T-helper 9 cell (primary cell): ENCODE measurements at regions not wholly inside any gene's neighbourhood (a gene's known extent, or its start where the extent isn't known, plus 50 kb on each side); places are given as distances from the start of the nearest gene placed in this dataset.

Experiments
- DNase-seq: peaks from one replicate; pipeline ENCODE4 v3.0.0-alpha.2; 2020

DNA sequence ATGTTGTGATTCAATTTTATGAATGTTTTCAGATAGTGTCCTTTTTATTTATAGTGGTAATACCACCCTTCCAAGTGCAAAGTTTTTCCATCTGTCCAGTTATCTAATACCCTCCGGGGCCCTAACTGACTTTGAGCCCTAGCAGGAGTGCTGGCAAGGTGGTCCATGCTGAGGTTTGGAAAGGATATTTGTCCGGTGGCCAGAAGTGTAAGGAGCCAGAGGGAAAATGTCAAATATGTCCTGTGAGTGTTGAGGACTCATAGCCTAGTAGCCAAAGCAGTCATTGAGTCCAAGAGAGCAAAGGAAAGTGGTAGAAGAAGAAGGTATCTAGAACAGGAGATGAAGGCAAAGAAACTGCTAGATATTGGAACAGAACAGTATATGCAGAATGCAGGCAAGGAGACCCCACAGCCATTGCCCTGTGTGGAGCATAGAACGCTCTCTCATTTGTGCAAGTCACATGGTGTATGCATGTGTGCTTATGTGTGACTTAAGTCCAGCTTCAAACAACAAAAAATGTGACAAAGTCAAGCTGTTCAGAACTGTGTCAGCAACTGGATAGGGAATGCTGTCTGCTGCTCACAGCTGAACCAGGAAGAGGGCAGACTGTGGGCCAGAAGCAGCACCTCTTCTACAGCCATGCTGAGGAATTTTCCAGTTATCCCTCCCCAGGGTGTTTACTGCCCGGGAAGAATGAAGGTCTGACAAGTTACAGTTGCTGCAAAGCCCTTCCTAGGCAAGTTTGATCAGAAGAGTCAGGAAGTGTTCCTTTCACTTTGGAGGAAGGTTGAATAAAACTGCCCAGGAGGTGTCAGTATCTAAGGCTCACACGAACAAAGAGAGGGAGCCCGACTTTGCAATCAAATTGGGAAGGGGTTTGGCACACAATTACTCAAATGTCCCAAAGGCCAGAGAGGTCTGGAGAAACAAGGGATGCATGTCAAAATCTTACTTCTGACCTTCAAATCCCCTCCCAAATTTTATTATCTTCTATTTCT is 463.3 kb upstream of the DMAC1 start:
- DNase-seq, result no peak

DNA sequence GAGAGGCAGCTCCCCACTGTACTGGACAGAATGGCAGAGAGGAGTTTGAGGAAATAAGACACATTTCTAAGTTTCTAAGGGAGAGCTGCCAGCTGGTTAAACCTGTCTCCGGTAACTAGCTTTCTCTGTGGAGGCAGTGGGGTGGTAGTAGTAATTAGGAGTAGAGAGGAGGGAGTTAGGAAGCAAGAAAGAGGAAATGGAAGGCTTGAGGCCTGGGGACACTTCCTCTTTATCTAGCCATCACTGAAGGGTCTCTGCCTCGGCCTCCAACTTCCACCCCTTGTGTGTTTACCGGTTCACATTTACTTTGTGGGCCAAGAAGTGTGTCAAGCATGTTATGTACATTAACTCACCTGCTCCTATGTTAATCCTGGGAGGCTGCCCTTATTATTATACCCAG is 462.2 kb upstream of the DMAC1 start:
- no peak for DNase-seq

DNA sequence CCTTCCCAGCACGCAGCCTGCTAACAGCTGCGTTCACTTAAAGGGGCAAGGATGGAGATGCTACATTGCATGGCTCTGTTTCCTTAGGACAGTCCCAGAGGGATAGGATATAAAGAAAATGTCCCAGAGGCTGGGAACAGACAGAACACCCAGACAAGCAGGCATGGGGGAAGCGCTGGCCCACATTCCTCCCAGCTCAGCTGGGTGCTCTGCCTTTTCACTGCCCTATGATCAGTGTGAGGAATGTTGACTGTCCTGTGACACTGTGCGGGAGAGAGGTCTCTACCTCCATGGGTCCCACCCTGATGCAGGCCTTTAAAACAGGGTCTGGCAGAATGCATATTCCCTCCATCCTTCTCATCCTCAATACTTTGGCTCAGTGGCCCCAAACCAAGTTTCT is 459.4 kb upstream of the DMAC1 start:
- no peak for DNase-seq

DNA sequence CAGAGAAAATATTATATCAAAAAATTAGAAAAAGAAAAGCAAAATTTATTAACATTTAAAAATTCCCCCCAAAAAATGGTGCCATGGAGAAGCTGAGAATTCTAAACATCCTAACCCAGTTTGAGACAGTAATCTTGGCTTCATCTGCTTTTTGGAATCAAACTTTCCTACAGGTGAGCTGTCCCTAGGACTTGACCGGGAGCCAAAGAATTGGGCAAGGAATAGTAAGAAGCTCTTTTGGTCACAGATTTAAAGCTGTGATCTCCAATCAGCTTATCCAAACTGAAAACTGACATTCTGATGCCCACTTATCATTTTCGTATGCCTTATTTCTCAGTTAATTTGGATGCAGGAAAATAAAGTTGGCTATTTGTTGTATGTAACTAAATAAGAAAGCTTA is 457.3 kb upstream of the DMAC1 start:
- DNase-seq, result no peak

DNA sequence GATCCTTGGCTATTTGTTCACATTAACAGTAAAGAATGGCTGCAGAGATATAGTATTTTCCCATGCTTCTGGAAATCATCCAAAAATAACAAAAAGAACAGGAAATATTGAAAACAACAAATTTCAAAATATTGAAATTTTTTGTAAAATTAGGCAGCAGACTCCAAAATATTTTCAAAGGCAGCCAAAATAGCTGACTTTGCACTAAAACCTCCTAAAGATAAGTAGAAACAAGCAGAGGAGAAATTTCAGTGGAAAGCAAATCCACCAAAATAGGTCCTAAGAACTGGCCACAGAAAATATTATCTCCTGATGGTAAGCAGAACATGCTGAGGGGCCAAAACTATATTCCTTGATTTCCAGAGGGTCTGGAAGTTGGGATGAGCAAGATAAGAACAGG is 456.3 kb upstream of the DMAC1 start:
- DNase-seq, result no peak

DNA sequence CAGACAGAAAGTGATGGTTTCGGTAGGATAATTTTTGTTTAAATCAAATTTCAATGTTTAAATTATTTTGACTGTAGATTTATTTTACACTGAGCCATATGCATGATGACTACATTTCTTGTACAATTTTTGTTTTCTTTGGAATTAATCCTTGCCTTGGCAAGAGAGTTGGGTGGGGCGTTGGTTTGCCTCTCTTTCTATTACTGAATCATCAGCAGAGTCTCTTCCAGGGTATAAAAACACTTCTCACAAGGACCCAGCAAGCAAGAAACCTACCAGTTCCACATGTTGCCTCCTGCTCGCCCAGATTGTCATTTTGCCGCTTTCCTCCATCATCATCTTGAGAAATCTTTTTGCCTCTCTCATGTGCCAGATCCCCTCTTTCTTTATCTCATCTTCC is 455.0 kb upstream of the DMAC1 start:
- no peak for DNase-seq

DNA sequence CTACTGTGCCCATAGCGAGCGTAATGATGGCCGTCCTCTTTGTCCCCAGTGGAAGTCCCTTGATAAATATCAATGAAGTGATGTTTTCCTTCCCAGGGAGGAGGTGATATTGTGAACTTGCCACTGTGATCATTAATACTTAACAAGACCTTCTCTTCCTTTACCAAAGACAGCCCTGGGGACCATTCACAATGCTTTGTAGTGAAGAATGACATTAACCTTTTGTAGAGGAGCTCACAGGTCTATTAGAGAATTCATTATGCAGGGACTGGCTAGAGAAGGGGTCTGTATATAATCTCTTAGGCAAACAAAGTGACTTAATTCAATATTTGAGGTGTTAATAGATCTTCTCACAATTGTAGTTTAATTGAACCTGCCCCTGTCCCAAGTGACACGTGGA is 452.9 kb upstream of the DMAC1 start:
- DNase-seq, result no peak

DNA sequence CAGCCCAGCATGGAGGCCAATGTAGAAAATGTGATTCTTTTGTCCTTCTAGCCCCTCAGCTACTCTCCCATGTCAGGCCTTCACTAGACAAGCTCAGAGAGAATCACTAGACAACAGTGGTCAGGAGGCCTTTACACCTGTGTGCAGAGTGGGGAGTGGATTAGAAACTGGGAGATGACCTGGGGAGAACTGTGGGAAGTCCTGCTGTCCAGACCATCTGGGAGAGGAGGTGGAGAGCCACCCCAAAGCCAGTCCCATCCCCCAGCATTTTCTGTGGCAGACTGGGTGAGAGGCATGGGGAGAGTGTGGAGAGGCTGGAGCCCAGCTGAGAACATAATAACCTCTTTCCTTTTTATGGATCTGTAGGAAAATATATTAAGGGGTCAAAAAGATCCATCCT is 452.0 kb upstream of the DMAC1 start:
- DNase-seq, result no peak

DNA sequence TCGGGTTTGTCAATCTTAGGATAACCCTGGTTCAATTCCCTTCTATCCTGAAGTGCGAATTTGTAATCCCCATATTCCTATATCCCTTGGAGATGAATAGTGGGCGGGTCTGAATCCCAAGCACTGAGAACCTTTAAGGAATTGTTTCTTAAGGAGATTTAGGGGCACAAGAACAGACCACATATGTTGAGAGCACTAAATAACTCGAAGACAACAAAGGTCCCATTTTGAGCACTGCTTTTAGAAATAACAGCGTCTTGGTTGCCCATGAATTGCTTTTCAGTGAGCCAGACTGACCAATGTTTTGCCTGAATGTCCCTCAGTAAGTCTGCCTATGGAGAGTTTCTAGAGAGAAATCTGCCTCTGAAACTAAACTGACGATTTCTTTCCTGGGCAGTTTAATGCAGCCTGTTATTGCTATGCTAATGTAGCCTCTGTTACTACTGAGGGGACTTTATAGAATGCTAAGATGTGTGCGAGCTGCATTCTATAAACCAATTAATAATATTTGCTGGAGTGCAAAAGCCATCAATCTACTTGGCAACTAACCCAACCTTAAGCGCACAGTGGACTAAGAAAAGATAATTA is 445.0 kb upstream of the DMAC1 start:
- DNase-seq, result no peak

DNA sequence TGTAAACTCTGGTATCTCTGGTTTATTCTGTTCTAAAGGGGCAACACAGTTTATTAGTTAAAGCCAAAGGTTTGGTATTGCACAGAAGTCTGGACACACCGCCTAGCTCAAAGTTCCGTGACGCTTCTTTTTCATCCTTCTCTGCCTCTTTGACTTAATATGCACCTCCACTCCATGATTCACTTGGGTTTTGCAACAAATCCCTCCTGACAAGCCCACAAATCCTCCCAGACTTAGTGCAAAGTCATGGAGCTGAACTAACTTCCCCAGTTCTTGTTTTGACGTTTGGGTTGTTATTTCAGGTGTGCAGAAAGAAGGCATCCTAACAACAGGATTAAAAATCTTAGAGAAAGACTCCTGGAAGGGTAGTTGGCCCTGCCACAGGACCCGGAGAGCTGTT is 441.6 kb upstream of the DMAC1 start:
- DNase-seq, result no peak

DNA sequence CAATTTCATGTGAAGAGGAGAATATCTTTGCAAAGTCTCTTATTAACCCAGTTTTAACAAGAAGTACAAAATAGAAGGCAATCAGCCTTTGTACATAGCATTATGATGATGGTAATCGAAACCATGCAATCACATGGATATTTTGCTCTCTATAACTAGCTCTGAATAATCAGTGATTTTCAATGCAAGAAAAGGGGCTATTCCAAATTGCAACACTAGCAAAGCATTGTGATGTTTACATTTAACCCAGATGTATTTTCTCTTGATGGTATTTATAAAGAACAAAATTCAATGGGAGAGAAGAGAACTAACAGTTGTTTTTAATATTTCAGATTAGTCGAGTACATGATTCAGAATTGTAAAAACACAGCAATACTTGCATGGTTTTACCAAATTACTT is 437.5 kb upstream of the DMAC1 start:
- DNase-seq, result no peak

DNA sequence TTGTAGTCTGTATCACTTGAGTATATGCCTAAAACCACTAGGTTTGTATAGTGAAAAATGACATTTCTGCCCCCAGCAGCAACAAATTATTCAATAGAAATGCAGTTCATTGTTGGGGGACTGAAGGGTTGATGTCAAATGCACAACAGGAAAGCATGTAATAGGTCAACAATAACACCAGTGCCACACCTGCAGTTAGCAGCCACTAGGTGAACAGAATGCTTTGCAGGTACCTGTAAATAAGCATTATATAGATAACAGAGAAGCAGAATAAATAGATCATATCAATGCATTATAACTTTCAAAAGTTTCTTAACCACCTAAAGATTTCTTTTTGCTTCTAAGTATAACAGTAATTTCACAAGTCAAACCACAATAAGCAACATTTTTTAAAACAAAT is 435.9 kb upstream of the DMAC1 start:
- DNase-seq, result no peak

DNA sequence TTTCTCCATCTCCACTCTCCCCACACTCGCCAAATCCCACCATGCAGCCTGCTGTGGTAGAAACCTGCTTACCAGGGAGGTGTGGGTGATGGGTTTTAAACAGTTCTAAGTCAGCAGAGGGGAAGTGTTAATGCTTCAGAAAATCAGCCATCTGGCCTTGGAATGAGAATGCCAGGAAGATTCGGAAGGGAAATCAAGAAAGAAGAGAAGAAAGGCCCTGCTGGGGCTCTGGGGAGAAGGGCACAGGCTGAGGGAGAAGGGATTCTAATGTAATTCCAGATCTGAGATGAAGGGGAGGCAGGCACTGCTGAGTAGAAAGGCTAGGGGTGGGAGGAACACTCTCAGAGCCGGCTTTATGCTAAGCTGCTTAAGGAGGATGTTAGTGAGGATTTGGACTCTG is 434.7 kb upstream of the DMAC1 start:
- DNase-seq, result no peak

DNA sequence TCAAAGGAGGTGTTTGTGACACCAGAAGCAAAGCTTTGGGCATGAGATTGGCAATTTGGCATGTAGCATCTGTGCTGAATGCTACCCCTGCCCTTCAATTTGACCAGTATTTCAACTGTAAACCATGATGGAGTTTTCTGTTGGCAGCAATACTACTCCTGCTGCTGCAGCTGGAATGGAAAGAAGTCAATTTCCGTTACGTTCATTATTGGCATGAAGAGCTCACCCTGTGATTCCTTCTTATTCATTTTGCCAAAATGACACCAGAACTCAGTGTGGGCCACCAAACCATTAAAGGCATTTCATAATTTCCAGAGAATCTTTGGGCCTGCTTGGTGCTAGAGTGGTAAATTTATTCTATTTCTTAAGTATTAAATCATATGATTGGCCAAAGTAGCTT is 433.1 kb upstream of the DMAC1 start:
- DNase-seq, result no peak

DNA sequence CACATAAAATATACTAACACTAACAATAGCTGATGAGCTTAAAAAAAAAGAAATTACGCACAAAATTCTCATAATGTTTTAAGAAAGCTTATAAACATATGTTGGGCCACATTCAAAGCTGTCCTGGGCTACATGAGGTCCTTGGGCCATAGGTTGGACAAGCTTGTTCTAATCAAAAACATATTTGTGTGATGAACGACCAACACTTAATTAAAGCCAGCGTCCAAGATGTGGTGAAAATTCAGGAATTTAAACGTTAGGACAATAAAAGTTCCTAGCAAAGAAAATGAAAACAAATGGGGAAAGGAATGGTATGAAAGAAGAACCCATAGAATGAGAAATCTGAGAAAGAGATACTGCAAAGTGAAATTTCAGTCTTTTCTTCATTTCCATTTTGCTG is 429.6 kb upstream of the DMAC1 start:
- DNase-seq, result no peak

DNA sequence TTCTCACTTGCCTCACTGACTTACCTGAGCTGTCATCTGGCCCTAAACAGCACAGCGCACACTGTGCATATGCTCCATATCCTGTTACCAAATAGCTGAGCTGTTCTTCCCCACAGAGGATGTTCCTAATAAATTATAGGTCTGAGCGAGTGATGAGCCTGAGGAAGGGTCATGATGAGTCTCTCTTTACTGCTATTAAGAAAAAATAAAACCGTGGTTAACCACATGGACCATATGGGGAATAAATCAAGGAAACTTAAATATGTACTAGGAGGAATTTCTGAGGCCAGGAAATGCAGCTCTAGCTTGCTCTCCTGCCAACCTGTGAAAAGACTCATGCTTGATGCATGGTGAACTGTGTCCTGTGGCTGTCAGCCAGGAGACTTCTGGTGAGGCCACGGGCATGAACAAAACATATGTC is 424.8 kb upstream of the DMAC1 start:
- DNase-seq, result no peak

DNA sequence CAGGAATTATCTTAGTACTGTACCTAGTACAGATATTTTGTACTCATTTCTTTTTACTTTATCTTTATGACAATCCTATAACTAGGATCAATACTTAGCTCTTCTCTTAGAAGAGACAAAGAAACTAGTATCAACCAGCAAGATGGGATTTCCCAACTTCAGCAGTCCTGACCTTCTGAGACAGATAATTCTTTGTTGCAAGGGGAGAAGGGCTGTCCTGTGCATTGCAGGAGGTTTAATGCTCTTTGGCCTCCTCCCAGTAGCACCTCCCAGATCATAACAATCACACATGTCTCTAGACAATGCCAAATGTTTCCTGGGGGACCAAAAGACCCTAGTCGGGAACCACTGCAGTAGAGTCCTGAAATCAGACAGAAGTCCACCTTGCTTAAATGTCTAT is 424.3 kb upstream of the DMAC1 start:
- DNase-seq, result no peak

DNA sequence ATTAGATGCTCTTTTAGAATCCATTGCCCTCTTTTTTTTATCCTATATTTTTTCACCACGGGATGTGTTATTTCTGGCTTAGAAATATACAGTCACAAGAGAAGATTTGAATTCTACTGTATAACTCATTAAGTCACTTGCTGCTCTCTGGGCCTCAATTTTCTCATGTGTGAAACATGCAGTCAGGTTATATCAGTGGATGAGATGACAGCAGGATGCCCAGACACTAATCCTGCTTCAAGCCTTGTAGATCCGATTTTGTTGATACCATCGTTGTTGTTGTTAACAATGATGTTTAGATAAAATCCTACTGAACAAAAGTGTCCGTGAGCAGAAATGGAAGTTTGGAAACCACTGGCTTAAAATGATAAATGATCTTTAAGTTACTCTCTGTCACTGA is 421.9 kb upstream of the DMAC1 start:
- no peak for DNase-seq

DNA sequence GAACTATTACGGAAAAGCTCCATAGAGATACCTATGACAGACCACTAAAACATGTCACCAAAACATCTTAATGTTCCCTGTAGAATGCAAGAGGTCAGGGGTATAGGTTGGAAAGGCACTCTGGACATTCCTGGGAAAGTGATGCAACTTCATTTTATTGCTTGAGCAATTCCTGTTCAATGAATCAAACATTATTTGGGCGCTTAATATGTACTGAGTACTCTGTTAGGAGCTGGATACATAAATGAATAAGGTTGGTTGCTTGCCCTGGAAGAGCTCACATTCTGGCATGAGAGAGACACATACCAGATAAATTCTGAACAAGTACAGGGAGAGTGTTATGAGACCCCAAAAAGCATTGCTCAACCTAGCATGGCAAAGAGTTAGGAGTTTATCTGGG is 408.9 kb upstream of the DMAC1 start:
- DNase-seq, result no peak

DNA sequence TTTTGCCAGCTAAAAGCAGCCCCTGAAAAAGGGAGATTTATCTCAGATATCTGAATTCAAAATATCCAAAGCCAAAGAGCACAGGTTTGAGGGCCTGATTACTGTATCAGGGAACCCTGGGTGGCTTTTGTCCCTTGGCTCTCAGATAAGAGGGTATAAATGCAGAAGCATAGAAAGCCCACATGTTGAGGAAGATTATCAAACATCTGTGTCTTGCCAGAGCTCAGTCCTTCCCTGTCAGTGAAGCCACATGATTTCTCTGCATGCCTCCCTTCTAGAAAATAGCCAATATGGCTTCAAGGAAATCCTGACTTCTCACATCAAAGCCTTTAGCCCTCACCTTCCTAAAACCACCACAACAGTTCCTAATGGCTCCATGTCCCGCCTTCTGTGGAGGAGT is 408.0 kb upstream of the DMAC1 start:
- no peak for DNase-seq

DNA sequence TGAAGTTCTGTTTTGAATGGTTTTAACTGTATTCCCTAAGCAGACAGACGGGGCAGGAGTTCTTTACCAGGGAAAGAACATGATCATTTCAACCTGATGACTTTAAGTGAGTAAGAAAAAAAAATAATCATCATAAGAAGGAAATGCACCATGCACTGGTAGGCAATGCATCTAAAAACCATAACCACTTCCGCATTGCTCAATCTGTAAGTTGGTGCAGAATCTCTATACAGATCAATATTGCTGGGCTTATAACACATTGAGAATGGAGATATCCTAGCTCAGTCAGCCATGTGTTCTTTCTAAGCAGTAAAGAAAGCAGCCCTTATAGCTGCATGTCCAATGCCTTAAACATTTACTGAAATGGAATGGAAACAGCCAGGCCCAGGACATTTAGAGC is 407.1 kb upstream of the DMAC1 start:
- DNase-seq, result no peak

DNA sequence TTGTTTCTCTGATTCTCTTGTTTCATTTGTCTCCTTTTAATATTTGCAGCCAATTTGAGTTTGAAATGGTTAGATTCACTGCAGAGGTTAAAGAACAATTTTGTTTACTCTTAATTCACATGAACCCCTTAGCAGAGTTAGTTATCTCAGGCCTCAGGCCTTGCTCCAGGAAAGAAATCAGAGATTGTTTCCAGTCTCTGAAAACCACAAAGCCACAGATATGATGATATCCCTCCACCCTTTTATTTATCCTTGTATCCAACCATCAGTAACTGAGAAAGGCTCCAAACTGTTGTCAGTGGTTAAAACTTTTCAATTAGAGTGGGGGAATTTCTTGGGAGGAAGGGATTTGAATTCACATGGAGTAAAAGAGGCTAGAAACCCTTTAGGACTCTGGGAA is 406.0 kb upstream of the DMAC1 start:
- no peak for DNase-seq

DNA sequence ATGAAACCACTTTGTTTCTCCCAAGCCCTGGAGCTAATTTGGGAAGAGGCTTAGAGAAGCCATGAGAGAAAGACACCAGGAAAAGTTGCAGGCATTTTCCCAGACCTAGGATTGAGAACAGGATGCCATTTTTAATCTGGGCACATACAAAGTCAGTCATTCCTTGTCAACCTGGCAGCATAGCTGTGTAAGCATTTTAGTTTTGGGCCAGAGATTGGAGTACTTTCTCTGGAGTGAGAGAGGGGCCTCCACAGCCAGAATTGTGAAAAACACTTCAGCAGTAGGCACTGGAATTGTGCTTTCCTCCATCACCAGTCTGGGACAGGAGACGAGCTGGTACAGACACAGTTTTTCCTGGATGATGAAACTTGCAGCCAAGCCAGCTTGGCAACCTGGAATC is 390.3 kb upstream of the DMAC1 start:
- no peak for DNase-seq

DNA sequence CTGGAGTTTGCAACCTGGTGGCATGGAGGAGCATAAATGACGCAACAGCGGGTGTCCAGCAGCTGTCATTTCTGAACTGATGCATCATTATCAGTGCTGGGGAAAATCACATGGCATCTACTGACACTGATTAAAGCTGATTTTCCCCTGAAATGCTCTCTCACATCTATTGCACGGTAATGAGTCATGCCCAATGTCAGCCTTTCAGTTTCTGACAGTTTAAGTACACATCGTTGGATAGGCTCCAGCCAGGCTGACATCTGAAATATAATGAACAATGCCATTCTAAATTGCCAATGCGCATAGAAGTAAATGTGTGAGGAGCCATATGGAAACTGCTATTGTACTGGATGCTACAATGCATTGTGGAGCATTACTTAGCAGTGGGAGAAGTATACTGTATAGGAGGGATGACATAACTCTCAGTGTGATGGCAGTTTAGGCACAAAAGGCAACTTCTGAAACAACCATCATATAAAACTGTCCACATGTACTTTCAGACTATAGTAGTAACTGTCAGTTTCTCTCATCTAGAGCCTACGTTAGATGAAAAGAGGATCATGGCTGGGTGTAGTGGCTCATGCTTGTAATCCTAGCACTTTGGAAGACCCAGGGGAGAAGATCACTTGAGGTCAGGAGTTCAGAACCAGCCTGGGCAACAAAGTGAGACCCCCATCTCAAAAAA is 389.3 kb upstream of the DMAC1 start:
- DNase-seq, result no peak
